ENCODE measurements at regions not wholly inside any gene's neighbourhood (a gene's known extent, or its start where the extent isn't known, plus 50 kb on each side); places are given as distances from the start of the nearest gene placed in this dataset.
"Not testable (repeated sequence)": the region's sequence is repeated elsewhere in the genome, so short reads cannot be mapped to it uniquely, and the experiment has no call there.

- no peak for DNase-seq (ENCODE audit: low spot score)
These were observed 57.9 kb downstream of the PYDC2 start for GRCh38 chr3:191518861-191519260.

- no peak for DNase-seq (ENCODE audit: low spot score)
These were observed 60.1 kb downstream of the PYDC2 start for GRCh38 chr3:191521055-191521454.

- DNase-seq (ENCODE audit: low spot score) = no peak
These were observed 62.2 kb downstream of the PYDC2 start for GRCh38 chr3:191523148-191523547.

- no peak for DNase-seq (ENCODE audit: low spot score)
These were observed 67.6 kb downstream of the PYDC2 start for GRCh38 chr3:191528589-191528988.

GRCh38 chr3:191529992-191530391 is 69.0 kb downstream of the PYDC2 start:
- no peak for DNase-seq (ENCODE audit: low spot score)

GRCh38 chr3:191531434-191531972 is 70.5 kb downstream of the PYDC2 start:
- DNase-seq (ENCODE audit: low spot score) = no peak

- no peak for DNase-seq (ENCODE audit: low spot score)
These were observed 82.1 kb downstream of the PYDC2 start for GRCh38 chr3:191543018-191543417.

GRCh38 chr3:191543897-191544296 is 82.9 kb downstream of the PYDC2 start:
- DNase-seq (ENCODE audit: low spot score) = no peak

GRCh38 chr3:191549357-191549756 is 88.4 kb downstream of the PYDC2 start:
- no peak for DNase-seq (ENCODE audit: low spot score)

- no peak for DNase-seq (ENCODE audit: low spot score)
These were observed 94.1 kb downstream of the PYDC2 start for GRCh38 chr3:191555037-191555436.

GRCh38 chr3:191557322-191557721 is 96.4 kb downstream of the PYDC2 start:
- DNase-seq (ENCODE audit: low spot score) = no peak

GRCh38 chr3:191563722-191564121 is 102.8 kb downstream of the PYDC2 start:
- no peak for DNase-seq (ENCODE audit: low spot score)

GRCh38 chr3:191566469-191566868 is 105.5 kb downstream of the PYDC2 start:
- no peak for DNase-seq (ENCODE audit: low spot score)

- DNase-seq (ENCODE audit: low spot score) = no peak
These were observed 107.2 kb downstream of the PYDC2 start for GRCh38 chr3:191568206-191568605.

- DNase-seq (ENCODE audit: low spot score) = peak; percentile 34
These were observed 131.1 kb downstream of the PYDC2 start for GRCh38 chr3:191592105-191592504.

- no peak for DNase-seq (ENCODE audit: low spot score)
These were observed 132.5 kb downstream of the PYDC2 start for GRCh38 chr3:191593486-191593885.

GRCh38 chr3:191615511-191615910 is 154.5 kb downstream of the PYDC2 start:
- not testable (repeated sequence) for DNase-seq (ENCODE audit: low spot score)

- no peak for DNase-seq (ENCODE audit: low spot score)
These were observed 163.3 kb downstream of the PYDC2 start for GRCh38 chr3:191624299-191624698.

- no peak for DNase-seq (ENCODE audit: low spot score)
These were observed 166.1 kb downstream of the PYDC2 start for GRCh38 chr3:191627064-191627463.

- DNase-seq (ENCODE audit: low spot score) = no peak
These were observed 167.6 kb downstream of the PYDC2 start for GRCh38 chr3:191628571-191628970.

GRCh38 chr3:191631496-191631895 is 170.5 kb downstream of the PYDC2 start:
- no peak for DNase-seq (ENCODE audit: low spot score)

- DNase-seq (ENCODE audit: low spot score) = no peak
These were observed 173.9 kb downstream of the PYDC2 start for GRCh38 chr3:191634902-191635301.

GRCh38 chr3:191637611-191638010 is 176.6 kb downstream of the PYDC2 start:
- DNase-seq (ENCODE audit: low spot score) = peak; percentile 79

GRCh38 chr3:191641789-191642188 is 180.8 kb downstream of the PYDC2 start:
- no peak for DNase-seq (ENCODE audit: low spot score)
